GM12874 (cell line): ENCODE measurements at regions not wholly inside any gene's neighbourhood (a gene's known extent, or its start where the extent isn't known, plus 50 kb on each side); places are given as distances from the start of the nearest gene placed in this dataset.

ENCODE experiments used
- CTCF ChIP-seq: IDR thresholded peaks from 2 replicates; pipeline ENCODE4 v1.5.1; 2011; ENCODE audit warnings: low read depth, mild to moderate bottlenecking, control low read depth, low read length, moderate library complexity; ENCODE audit not compliant: insufficient read depth

GRCh38 chr7:15143936-15144335 lies 241.4 kb upstream of the DGKB start:
- TF ChIP-seq CTCF: no peak

- TF ChIP-seq CTCF: no peak
Observed at GRCh38 chr7:15143121-15143520, 240.6 kb upstream of the DGKB start.

GRCh38 chr7:15140431-15140830 lies 237.9 kb upstream of the DGKB start:
- TF ChIP-seq CTCF: no peak

- TF ChIP-seq CTCF: no peak
Observed at GRCh38 chr7:15131661-15132060, 229.1 kb upstream of the DGKB start.

- no peak for TF ChIP-seq CTCF
Observed at GRCh38 chr7:15130666-15131541, 228.4 kb upstream of the DGKB start.

- TF ChIP-seq CTCF: no peak
Observed at GRCh38 chr7:15128716-15129115, 226.2 kb upstream of the DGKB start.

- no peak for TF ChIP-seq CTCF
Observed at GRCh38 chr7:15123901-15124300, 221.3 kb upstream of the DGKB start.
